Erythroblast (primary cell): ENCODE measurements at regions not wholly inside any gene's neighbourhood (a gene's known extent, or its start where the extent isn't known, plus 50 kb on each side); places are given as distances from the start of the nearest gene placed in this dataset.

Source experiments
- DNase-seq, 2 experiments: peaks; one replicate each; lab custom pipeline; 2025; lab: John Stamatoyannopoulos, UW
- GATA1 ChIP-seq: IDR thresholded peaks from 2 replicates; pipeline ENCODE4 v1.6.1; 2011; ENCODE audit warnings: low read depth, mild to moderate bottlenecking, control low read depth, low read length, moderate library complexity
- POLR2A ChIP-seq: IDR thresholded peaks from 2 replicates; pipeline ENCODE4 v1.6.1; 2011; ENCODE audit warnings: mild to moderate bottlenecking, low read length

DNA sequence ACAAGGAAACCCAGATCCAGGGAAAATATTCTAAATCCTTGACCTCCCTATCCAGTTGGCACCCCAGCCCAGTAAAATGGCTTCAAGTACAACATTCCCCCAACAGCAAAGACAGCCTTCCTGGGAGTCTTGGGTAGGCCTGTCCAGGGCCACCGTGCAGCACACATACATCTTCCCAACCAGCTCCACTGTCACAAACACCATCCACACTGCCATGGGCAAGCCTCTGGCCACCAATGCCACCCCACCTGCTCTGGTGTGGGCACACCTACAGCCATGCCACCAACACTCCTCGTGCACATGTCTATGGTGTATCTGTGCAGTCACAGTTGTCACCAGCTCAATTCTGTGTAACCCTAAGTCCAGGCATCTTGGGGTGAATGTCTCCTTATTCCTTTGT, 193.2 kb downstream of the DAD1 start:
- DNase-seq, result no peak
- TF ChIP-seq POLR2A, result no peak
- no peak for TF ChIP-seq GATA1

DNA sequence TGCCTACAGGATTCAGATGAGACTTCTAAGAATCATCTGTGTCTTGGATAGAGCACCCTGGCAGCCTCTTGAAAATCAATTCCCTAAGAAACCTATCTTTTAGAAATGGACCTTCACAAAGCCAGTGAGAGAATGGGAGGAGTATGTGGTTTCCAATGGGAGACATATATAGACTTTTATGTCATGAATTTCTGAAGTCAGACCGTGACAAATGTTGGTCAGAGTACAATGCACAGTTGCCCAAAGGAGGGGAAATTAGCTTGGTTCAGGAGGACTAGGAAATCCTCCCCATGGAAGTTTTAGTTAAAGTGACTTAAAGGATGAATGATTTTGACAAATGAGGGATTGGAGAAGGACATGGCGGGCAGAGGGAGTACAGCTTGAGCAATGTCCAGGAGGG, 194.4 kb downstream of the DAD1 start:
- no peak for TF ChIP-seq GATA1
- TF ChIP-seq POLR2A, result no peak
- DNase-seq, result no peak

DNA sequence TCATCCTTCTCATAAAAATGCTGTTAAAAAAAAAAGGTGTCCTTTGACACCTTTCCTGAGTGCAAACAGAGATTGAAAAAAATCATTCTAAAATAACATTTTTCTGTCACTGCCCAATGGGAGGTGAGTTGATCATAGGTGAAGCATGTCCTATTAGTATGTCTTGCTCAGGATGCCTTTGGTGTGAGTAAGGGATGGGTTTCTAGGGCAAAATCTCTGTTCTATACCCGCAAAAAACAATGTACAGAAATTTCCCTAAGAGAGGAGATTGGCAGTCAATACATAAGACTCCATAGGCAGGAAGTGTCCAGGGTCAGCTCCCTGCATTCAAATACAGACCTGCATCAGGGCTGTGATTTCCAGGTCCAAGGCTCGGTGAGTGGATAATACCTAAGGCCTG, 195.2 kb downstream of the DAD1 start:
- no peak for DNase-seq
- TF ChIP-seq GATA1 (no peak), POLR2A (no peak)

DNA sequence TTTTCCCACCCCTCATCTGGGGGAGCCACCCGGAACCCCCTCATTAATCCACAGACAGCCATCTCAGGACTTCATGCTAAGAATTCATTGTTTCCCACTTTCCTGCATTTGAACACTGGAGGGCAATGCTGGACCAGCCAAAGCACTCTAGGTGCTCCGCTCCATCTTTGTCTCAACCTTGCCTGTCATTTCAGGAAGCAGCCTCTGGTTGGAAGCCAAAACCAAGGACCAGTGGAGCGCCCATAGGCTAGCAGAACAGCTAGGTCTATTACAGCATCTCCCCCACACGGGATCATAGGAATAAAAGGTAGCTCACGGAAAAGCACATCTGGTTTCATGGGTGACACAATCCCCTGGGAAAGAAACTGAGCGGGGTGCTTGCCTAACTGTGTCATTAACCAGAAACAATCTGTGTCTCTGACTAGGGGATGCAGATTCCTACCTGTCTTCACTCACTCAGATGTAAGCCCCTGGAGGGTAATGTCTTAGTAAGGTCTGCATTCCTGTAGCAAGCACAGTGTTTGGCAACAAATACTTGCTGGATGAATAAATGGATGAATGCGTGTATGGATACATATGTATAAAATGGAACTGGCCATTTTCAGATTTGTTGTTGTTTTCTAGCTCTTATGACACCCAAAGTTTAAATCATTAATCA, 197.0 kb downstream of the DAD1 start:
- peak; percentile 44 to 47 for DNase-seq
- TF ChIP-seq GATA1 (no peak), POLR2A (no peak)

DNA sequence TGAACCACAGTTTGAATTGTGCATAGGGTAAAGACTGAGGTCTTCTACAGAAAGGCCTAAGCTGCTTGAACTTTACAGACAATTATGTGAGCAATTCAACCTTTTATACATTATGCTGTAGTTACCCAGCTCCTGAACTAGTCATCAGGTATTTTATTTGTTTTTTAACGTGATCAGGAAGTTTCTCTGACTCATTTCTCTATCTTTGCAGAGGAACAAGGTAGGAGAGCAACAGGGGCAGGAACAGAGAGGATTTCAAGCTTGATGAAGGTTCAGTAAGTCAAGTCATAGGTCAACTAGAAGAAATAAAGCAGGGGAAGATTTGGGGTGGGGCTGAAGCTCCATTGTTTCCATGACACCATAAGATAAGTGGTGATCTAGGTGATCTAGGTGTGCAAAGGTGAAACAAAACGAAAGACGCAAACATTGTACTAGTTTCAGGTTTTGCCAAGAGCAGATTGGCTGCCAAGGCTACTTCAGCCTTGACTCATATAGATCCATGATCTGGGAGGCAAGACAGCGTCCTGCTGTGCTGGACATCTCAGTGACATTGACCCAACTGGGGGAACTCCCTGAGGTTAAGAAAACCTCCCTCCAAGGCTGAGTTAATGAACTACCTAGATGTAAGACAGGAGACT, 198.1 kb downstream of the DAD1 start:
- DNase-seq, result no peak
- TF ChIP-seq GATA1 (no peak), POLR2A (no peak)

DNA sequence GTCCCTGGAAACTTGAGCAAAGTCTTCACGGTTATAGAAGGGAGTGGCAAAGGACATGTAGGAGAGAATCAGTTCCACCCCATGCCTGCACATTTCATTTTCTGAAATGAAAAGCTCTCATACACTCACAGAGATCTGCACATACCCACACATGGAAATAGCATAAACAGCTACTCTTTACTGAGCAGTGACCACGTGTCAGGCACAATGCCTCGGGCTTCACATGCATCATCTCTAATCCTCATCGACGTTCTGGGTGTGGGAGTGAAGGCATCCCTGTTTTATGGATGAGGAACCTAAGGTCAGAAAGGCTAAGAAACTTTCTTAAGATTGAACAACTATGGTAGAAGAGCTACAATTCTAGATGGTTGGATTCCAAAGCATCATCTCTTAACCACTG, 198.8 kb downstream of the DAD1 start:
- no peak for TF ChIP-seq POLR2A
- no peak for TF ChIP-seq GATA1

DNA sequence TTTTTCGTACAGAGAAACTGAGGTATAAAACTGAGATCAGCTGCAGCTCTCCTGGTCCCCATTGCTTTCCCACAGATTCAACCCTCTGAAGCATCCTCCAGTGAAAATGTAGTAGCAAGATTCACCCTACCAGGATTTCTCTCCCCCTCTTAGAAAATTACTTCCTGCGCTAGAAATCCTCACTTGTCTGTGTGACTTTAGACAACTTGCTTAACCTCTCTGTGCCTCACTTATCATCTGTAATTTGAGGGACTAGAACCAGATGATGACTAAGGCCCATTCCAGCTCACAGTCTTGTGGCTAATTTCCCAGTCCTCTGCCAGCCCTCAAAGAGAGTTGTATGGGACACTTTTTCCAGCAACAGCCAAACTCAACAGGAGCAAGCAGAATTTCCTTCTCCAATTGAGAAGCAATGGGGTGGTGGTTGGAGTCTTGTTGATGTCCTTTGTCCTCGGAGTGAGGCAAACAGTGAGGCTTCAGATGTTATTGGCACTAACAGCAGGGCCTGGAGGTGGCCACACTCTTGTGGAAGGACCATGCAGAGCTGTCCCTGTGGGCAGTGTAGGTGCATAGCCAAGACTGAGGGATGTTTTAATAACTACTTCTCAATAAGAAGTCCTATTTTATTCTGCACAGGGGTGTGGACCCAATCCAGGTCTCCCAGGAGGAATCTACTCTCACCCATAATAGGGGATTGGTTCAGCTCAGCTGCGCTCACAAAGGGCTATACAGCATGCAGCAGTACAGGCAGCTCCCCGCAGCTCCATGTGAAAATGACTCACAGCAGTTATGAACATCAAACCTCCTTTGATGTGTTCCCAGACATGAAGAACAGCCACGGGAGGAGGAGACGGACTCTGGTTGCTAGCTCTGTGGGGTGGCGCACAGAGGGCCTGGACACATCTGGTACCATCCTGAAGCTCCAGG, 200.1 kb downstream of the DAD1 start:
- TF ChIP-seq POLR2A (no peak), GATA1 (no peak)
- DNase-seq, result no peak

More for the DNA sequence above, 198.8 kb downstream of the DAD1 start:
- DNase-seq, result no peak

DNA sequence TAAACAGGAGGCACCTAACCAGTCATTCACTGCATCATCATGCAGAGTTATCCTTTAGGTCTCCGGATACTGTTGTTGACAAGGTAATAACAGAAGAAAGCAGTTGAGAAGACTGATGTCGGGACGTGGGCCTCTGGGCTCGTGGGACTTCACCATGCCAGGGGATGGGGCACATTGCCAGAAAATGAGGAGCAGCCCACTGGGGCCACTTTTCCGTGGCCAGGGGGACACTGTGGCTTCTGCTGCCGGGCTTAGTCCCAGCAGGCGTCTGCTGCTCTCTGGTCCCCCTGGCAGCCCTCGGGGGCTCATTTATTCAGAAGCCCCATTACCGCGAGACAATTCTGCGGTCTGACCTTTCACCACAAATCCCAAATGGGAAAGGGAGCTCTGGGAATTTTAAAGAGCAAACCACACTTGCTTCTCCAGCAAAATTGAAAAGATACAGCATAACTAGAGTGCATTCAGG, 201.2 kb downstream of the DAD1 start:
- DNase-seq, result no peak
- TF ChIP-seq POLR2A (no peak), GATA1 (no peak)

DNA sequence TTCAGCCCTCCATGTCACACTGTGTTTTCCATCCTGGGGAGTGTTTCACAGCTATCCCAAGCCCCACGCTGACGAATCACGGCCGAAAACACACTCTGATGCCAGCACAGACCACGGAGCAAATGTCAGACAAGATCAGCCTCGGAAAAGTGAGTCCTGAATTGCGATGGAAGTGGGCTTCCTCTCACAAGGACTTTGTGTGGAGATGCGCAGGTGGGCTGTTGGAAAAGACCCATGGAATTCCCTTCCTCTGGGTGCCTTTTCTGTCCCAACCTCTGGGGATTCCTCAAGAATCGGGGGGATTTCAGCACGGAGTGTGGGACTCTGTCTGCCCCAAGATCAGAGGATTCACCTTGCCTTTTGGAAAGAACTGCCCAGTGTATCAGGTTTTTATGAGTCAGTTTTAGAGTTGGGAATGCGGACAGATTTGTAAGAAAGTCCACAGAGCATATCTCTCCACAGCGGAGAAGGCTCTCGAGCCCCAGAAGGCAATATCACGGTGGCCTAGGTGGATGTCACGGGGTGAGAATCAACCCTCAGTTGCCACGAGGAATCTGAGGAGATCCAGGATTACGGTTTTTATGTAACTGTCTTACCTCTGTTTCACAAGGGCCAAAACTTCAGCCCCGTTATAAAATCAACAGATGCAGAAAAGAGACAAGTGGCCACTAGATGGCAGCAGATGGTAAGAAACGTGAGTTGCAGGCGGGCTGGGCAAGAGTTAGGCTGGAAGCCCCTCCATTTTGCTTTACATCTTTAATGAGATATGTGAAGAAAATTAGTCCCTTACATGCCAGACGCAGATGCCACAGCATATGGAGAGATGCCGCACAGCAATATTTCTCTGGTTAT, 201.9 kb downstream of the DAD1 start:
- no peak for TF ChIP-seq GATA1
- no peak for TF ChIP-seq POLR2A
- DNase-seq, result peak; percentile 73 to 87

DNA sequence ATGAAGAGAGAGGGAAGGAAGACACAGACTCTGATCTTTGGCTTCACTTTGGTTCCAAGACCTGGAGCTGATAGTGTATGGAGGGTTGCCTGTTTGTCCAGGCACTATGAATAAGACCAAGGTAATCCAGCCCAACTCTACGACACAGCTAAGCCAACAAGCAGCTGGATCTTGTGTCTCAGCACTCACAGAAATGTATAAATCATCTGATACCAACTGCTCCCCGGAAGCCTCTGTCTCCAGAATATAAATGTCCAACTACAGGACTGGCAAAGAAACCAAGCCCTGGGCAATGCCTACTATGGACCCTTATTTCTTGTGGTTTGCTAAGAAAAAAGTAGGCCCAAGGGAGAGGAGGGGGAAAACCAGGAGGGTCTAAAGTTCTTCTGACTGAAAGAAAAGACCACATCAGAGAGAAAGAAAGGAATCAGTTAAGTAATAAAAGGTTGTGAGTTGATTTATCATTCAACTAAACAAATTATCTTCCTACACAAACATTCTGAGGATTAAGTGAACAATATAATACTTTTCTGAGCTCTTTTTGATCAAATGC, 204.0 kb downstream of the DAD1 start:
- DNase-seq, result no peak
- TF ChIP-seq POLR2A (no peak), GATA1 (no peak)

DNA sequence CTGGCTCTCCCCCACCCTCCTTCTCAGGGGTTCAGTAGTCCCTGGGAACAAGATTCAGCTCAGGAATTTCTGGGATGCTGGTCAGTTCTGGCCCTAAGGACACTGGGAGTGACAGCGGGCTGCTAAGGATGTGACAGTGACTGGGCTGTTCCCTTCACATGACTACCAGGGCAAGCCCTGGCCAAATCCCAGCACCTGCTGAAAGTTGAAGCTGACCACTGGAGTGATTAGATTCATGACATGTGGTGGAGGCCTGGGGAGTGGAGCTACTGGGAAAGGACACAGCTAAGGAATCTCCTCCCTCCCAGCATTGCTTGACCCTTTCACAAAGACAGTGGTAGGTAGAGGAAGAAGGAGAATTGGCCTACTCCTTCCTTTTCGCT, 204.9 kb downstream of the DAD1 start:
- DNase-seq, result no peak
- TF ChIP-seq GATA1 (no peak), POLR2A (no peak)

DNA sequence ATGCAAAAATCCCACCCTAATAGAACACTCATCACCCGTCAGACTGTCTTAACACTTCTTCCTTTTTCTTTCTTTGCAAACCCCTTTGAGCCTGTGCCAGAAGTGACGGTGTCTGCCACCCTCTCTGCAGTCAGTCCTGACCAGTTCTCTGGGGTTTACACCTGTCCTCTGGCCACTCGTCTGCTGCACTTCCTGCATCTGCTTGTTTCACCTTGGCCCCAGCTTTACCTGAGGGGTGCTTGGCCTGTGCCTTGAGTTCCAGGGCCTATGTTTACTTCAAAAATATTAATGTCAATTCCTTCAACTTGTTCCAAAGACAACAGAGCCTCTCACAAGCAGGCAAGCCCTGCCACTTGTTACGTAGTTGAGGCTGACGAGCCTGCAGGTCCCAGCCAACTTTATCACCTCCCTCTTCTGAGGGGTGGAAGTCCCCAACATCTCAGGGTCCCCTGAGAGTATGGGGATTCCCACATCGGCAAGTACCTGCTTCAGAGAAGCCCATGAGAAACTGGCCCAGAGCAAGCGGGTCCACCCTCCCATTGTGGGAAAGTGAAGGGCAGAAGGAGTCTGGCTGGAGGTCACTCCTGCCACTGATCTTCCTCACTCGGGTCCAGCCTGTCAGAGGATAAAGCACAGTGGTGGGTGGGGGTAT, 205.4 kb downstream of the DAD1 start:
- DNase-seq, result no peak
- no peak for TF ChIP-seq POLR2A
- TF ChIP-seq GATA1, result no peak
